ENCODE measurements at regions not wholly inside any gene's neighbourhood (a gene's known extent, or its start where the extent isn't known, plus 50 kb on each side); places are given as distances from the start of the nearest gene placed in this dataset.

GRCh38 chr20:39137299-39137698 lies 175.2 kb downstream of the DHX35 start:
- no peak for DNase-seq (ENCODE audit: low read depth)

GRCh38 chr20:39136798-39137197 lies 174.7 kb downstream of the DHX35 start:
- DNase-seq (ENCODE audit: low read depth) = no peak

- DNase-seq (ENCODE audit: low read depth) = no peak
These were observed 173.9 kb downstream of the DHX35 start for GRCh38 chr20:39135885-39136544.

GRCh38 chr20:39133201-39133600 lies 171.1 kb downstream of the DHX35 start:
- DNase-seq (ENCODE audit: low read depth) = no peak

GRCh38 chr20:39132511-39132910 lies 170.4 kb downstream of the DHX35 start:
- no peak for DNase-seq (ENCODE audit: low read depth)

GRCh38 chr20:39132093-39132492 lies 169.9 kb downstream of the DHX35 start:
- no peak for DNase-seq (ENCODE audit: low read depth)

- no peak for DNase-seq (ENCODE audit: low read depth)
These were observed 168.5 kb downstream of the DHX35 start for GRCh38 chr20:39130627-39131026.

GRCh38 chr20:39129523-39129922 lies 167.4 kb downstream of the DHX35 start:
- no peak for DNase-seq (ENCODE audit: low read depth)

- DNase-seq (ENCODE audit: low read depth) = no peak
These were observed 161.9 kb downstream of the DHX35 start for GRCh38 chr20:39124064-39124463.

GRCh38 chr20:39123185-39123557 lies 161.0 kb downstream of the DHX35 start:
- DNase-seq (ENCODE audit: low read depth) = no peak

GRCh38 chr20:39117491-39117890 lies 155.3 kb downstream of the DHX35 start:
- DNase-seq (ENCODE audit: low read depth) = peak; percentile 14

GRCh38 chr20:39116020-39116419 lies 153.9 kb downstream of the DHX35 start:
- DNase-seq (ENCODE audit: low read depth) = no peak

- peak; percentile 5 for DNase-seq (ENCODE audit: low read depth)
These were observed 150.1 kb downstream of the DHX35 start for GRCh38 chr20:39112178-39112743.

- no peak for DNase-seq (ENCODE audit: low read depth)
These were observed 149.4 kb downstream of the DHX35 start for GRCh38 chr20:39111359-39112177.

GRCh38 chr20:39110819-39111136 lies 148.6 kb downstream of the DHX35 start:
- DNase-seq (ENCODE audit: low read depth) = no peak

GRCh38 chr20:39109933-39110818 lies 148.0 kb downstream of the DHX35 start:
- DNase-seq (ENCODE audit: low read depth) = no peak

- DNase-seq (ENCODE audit: low read depth) = no peak
These were observed 146.6 kb downstream of the DHX35 start for GRCh38 chr20:39108746-39109145.

- no peak for DNase-seq (ENCODE audit: low read depth)
These were observed 145.6 kb downstream of the DHX35 start for GRCh38 chr20:39107741-39108140.

GRCh38 chr20:39106791-39107190 lies 144.6 kb downstream of the DHX35 start:
- DNase-seq (ENCODE audit: low read depth) = no peak

GRCh38 chr20:39105551-39105950 lies 143.4 kb downstream of the DHX35 start:
- no peak for DNase-seq (ENCODE audit: low read depth)

- no peak for DNase-seq (ENCODE audit: low read depth)
These were observed 141.6 kb downstream of the DHX35 start for GRCh38 chr20:39103732-39104131.

- DNase-seq (ENCODE audit: low read depth) = no peak
These were observed 141.2 kb downstream of the DHX35 start for GRCh38 chr20:39103305-39103704.
